NOMO-1 (cell line): ENCODE measurements at regions not wholly inside any gene's neighbourhood (a gene's known extent, or its start where the extent isn't known, plus 50 kb on each side); places are given as distances from the start of the nearest gene placed in this dataset.

ENCODE experiments used
- DNase-seq, 2 experiments: peaks; one replicate each; lab custom pipeline; 2025; ENCODE audit not compliant: unreplicated experiment in 2 of 2; lab: John Stamatoyannopoulos, UW

GRCh38 chr6:134744301-134744700 is 205.6 kb downstream of the ALDH8A1 start:
- no peak for DNase-seq

GRCh38 chr6:134741200-134741536 is 208.7 kb downstream of the ALDH8A1 start:
- DNase-seq = no peak

- DNase-seq = no peak
Measured at GRCh38 chr6:134740473-134741199, 209.3 kb downstream of the ALDH8A1 start.

DNA sequence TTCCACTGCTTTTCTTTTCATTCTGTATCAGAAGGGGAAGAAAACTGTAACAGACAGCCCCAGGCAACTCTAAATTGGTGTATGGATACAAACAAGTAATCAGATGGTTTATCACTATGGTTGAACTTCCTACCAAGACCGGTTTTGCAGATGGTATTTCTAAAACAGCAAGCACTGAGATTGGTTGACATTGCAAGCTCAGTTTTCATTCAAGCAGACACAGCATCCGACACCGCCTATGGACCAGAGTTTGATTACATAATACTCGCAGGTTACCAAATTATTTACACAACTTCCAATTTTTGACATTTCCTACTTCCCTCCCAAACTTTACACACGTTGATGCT is 209.9 kb downstream of the ALDH8A1 start:
- DNase-seq = no peak

- no peak for DNase-seq
Measured at GRCh38 chr6:134739299-134740026, 210.4 kb downstream of the ALDH8A1 start.

- DNase-seq = no peak
Measured at GRCh38 chr6:134738211-134738885, 211.6 kb downstream of the ALDH8A1 start.

DNA sequence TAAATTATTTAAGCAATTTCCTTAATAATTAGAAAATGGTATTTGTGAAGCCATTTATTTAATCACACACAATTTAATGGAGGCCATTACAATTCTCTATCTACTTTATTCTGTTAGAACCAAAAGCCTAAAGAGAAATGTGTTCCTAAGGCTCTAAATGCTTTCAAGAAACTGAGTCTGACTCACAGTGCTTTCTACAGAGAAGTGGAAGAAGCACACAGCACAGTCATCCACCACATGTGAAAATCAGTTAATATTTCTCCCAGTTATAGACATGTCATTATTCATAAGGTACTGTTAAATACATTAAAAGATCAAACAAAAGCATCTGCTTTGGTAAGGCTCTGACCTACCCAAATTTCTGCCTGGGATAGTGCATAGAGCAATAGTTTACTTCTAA is 214.4 kb downstream of the ALDH8A1 start:
- no peak for DNase-seq

DNA sequence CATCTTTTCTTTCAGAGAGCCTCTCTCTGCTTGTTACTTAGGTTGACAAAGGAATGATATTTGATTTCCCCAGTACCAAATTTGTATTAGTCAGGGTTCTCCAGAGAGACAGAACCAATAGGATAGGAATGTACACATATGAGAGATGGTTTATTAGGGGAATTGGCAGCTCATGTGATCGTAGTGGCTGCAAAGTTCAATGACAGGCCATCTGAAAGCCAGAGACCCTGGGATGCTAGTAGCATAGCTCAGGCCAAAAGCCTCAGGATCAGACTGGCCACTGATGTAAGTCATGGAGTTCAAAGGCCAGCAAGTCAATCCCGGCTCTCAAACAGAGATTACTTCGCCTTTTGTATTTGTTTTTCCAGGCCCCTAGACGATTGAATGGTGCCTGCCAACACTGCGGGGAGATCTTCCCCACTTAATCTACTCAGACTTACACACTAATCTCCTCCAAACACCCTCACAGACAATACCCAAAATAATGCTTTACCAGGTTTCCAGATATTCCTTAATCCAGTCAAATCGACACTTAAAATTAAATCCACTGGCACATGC is 215.5 kb downstream of the ALDH8A1 start:
- no peak for DNase-seq

DNA sequence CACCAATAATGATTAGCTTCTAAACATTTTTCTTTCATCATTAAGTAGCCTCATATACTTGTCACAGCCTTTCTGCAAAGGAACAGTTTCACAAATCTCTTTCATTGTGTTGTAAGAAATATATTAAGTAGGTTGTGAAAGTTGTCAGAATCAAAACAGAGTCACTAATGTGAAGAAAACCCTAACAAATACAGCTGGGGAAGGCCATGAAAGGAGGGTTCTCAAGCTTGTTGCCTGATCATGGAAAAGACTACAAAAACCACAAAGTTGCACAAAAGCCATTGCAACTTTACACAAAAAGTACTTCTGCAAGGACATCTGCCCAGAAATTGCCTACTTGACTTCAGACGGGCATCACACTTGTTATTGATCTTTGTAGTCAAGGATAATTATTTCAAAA is 216.1 kb downstream of the ALDH8A1 start:
- DNase-seq = peak; percentile 15 to 44

DNA sequence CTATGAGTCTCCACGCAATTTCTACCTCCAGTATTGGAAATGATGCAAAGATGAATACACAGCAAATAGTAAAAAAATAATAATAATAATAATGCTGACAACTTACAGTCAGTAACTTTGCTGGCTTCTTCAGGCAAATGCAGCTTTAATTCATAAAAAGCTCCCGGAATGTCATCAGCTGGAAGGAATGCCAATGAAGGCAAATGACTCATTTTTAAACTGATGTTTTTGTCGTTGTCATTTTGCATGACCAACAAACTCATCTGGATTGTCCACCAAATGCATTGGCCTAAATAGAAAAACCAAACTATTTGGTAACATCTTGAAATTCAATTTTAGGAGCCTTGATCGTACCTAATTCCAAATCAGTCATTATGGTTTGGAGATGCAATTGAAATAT is 217.1 kb downstream of the ALDH8A1 start:
- no peak for DNase-seq

GRCh38 chr6:134731615-134732014 is 218.3 kb downstream of the ALDH8A1 start:
- DNase-seq = no peak

- no peak for DNase-seq
Measured at GRCh38 chr6:134730013-134730412, 219.9 kb downstream of the ALDH8A1 start.

DNA sequence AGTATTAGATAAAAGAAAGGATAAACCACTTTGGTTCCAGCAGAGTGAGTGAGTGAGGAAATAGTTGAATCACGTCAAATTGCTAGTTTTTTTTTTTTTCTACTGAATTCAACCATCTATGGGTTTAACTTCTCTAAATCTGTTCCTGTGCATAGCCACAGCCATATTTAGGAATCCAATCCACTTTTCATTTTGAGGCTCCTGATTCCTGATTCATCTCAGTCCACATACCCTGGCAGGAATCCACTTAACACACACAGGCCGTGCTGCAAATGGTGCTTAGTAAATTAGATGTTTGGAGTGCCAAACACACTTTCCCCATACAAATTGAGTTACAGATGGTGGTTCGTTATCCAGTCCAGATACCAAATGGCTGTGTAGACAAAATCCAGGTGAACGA is 220.3 kb downstream of the ALDH8A1 start:
- DNase-seq = no peak

DNA sequence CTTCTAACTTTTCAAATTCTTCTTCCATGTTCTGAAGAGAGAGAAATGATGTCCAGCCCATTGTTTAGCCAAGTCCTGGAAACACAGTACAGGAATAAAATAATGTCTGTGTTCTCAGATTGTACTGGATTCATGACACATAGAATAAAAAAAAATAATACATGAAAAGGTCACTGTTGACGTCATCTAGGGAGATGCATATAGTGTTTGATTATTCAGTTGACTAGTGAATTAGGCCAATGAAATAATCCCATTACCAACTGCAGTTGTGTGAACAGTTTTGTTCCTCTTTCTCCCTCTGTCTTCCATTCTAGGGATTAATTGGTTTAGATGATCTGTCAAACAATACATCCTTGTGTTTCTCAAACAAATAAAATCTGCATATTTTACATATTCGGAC is 222.8 kb downstream of the ALDH8A1 start:
- no peak for DNase-seq

DNA sequence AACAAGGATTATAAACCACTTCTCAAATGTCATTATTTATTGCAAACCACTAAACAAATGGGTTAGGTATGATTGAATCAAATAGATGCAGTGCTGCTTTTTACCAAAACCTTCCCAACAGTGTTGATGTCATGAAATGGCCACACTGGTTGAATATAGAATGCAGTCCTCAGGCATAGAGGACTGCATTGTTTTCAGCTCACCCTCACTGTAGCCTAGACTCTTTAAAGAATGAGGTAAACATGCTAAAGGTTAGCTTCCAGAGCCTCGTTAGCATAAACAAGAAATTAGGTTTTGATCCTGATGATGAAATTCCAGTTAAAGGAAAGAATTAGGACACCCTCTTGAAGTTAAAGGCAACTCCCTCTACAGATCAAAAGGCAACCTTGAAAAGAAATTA is 224.3 kb downstream of the ALDH8A1 start:
- DNase-seq = no peak

DNA sequence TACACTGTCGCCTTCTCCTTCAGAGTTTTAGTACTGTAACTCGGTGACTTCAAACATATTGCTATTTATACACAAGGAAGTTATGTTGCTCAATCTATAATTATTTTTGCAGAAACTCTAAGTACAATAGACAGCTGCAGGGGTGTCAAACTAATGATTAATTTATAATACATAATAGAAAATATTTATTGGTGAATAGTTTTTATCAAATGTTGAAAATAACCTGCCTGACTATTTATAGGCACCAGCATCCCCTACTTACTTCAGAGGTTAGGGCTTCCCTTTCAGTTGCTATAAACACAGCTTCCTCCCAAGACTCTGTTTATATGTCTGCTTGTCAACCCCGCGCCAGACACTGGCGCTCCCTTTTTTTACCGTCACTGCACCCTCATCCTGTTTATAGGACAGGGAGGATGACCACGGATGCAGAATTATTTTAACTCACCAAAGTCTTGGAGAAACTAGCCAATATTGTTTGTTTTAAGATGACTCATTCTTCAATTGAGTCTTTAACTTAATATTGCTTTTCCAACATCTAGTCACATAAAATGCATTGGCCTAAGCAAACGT is 225.0 kb downstream of the ALDH8A1 start:
- peak; percentile 46 to 73 for DNase-seq

- DNase-seq = no peak
Measured at GRCh38 chr6:134723081-134723871, 226.6 kb downstream of the ALDH8A1 start.

DNA sequence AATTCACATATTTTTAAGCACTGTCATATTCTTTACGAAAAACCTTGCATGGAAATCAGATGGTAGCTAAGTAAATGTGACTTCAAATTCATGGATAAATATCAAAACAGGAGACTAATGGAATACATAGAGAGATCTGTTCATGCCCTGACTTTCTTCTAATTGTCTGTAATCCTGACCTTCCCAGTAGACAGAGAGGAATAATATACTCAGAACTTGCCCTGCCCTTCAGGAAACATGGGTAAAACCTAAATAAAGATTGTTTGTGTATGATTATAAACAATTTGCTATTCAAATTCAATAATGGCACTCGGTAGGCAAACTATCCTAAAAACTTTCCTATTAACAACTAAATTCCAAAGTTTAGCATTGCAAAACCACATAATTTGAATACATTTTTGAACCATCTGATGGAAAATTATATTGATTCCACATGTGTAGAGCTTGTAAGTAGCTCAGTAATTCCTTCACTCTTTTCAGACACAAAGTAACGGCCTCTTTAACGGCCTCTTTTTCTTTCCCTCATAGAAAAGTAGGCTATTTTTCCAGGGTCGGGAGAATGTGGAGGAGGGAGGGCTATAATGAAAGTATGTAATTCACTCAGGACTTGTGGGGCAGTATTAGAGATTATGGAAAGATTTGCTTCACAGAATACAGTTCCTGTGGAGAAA is 227.6 kb downstream of the ALDH8A1 start:
- no peak for DNase-seq

GRCh38 chr6:134721060-134721405 is 228.9 kb downstream of the ALDH8A1 start:
- DNase-seq = no peak

GRCh38 chr6:134720353-134721059 is 229.4 kb downstream of the ALDH8A1 start:
- peak; percentile 53 to 62 for DNase-seq
